DND-41 (cell line): ENCODE measurements at regions not wholly inside any gene's neighbourhood (a gene's known extent, or its start where the extent isn't known, plus 50 kb on each side); places are given as distances from the start of the nearest gene placed in this dataset.
"Not testable (repeated sequence)": the region's sequence is repeated elsewhere in the genome, so short reads cannot be mapped to it uniquely, and the experiment has no call there.

Experiments used
- ATAC-seq: fragments of 200-7000 bp; cut with Tn5 transposase; 3 replicates; pipeline ENCODE4 v1.9.1; 2021; ENCODE audit warnings: low read depth; ENCODE audit not compliant: insufficient read depth
- DNase-seq: peaks from one replicate; pipeline ENCODE4 v3.0.0-alpha.2; 2020
- H2AFZ ChIP-seq: 2 replicates; pipeline ENCODE4 v1.6.0; 2012; ENCODE audit warnings: low read depth, low read length
- H3K27ac ChIP-seq: 2 replicates; pipeline ENCODE4 v1.5.1; 2012; ENCODE audit warnings: low read length, inconsistent platforms
- H3K27me3 ChIP-seq: fragments of 200-600 bp; sonication (generic); 2 replicates; pipeline ENCODE4 v1.6.0; 2012; ENCODE audit warnings: low read length, mild to moderate bottlenecking, inconsistent platforms; ENCODE audit not compliant: insufficient read depth, poor library complexity
- H3K36me3 ChIP-seq: 2 replicates; pipeline ENCODE4 v1.5.1; 2012; ENCODE audit warnings: low read length, inconsistent platforms; ENCODE audit not compliant: insufficient read depth
- H3K4me1 ChIP-seq: 2 replicates; pipeline ENCODE4 v1.5.1; 2012; ENCODE audit warnings: mild to moderate bottlenecking, low read length; ENCODE audit not compliant: insufficient read depth
- H3K4me2 ChIP-seq: 2 replicates; pipeline ENCODE4 v1.6.0; 2012; ENCODE audit warnings: mild to moderate bottlenecking, moderate library complexity, low read length, inconsistent platforms; ENCODE audit not compliant: insufficient read depth
- H3K4me3 ChIP-seq, 2 experiments: fragments of 200-600 bp in 1 of 2; shearing (Covaris generic) in 1 of 2; 2 replicates each; pipeline ENCODE4 v1.5.1; 2012 to 2016; ENCODE audit warnings: inconsistent platforms in 2 of 2, low read length in 2 of 2, mild to moderate bottlenecking in 2 of 2, low read depth in 1 of 2, moderate library complexity in 1 of 2
- H3K79me2 ChIP-seq: 2 replicates; pipeline ENCODE4 v1.6.0; 2012; ENCODE audit warnings: low read length, inconsistent platforms; ENCODE audit not compliant: insufficient read depth
- H3K9ac ChIP-seq: 2 replicates; pipeline ENCODE4 v1.6.0; 2012; ENCODE audit warnings: low read depth, mild to moderate bottlenecking, inconsistent platforms, low read length, moderate library complexity
- H3K9me3 ChIP-seq: 2 replicates; pipeline ENCODE4 v1.5.1; 2012; ENCODE audit warnings: low read length, moderate library complexity, mild to moderate bottlenecking, inconsistent platforms; ENCODE audit not compliant: insufficient read depth, severe bottlenecking
- H4K20me1 ChIP-seq: 2 replicates; pipeline ENCODE4 v1.6.0; 2012; ENCODE audit warnings: low read length; ENCODE audit not compliant: insufficient read depth
- CTCF ChIP-seq: IDR thresholded peaks from 2 replicates; pipeline ENCODE4 v1.5.1; 2012; ENCODE audit warnings: borderline replicate concordance, low read length, moderate library complexity, mild to moderate bottlenecking; ENCODE audit not compliant: poor library complexity, severe bottlenecking; ENCODE audit errors: extremely low read depth
- EZH2 ChIP-seq: IDR thresholded peaks from 3 replicates; pipeline ENCODE4 v1.6.1; 2012; ENCODE audit warnings: borderline replicate concordance, low read depth, mild to moderate bottlenecking, moderate library complexity, low read length, inconsistent platforms; ENCODE audit not compliant: severe bottlenecking

- Histone ChIP-seq H3K36me3 (no peaks in the 10 kb centered on the region), H3K4me1 (peaks cover 17% of the 10 kb centered on the region), H3K4me3 (no peak overlapping the region), H3K9me3 (no peaks in the 10 kb centered on the region), H3K9ac (no peak overlapping the region), H3K4me2 (no peak overlapping the region), H3K79me2 (no peaks in the 10 kb centered on the region), H4K20me1 (no peaks in the 10 kb centered on the region), H3K27ac (no peak overlapping the region), H2AFZ (no peak overlapping the region), H3K27me3 (no peaks in the 10 kb centered on the region)
- no peak for ATAC-seq
- DNase-seq, result no peak
- no peak for TF ChIP-seq CTCF
- no peak for TF ChIP-seq EZH2
These were observed 85.4 kb upstream of the HIF1A start for GRCh38 chr14:61609884-61610283.

GRCh38 chr14:61610900-61611299 lies 84.4 kb upstream of the HIF1A start:
- no peak for DNase-seq
- H3K4me2 ChIP-seq, result no peak overlapping the region
- H3K27me3 ChIP-seq, result no peaks in the 10 kb centered on the region
- TF ChIP-seq CTCF (no peak), EZH2 (no peak)
- no peak overlapping the region for H3K4me3 ChIP-seq
- H3K27ac ChIP-seq, result no peak overlapping the region
- H3K9me3 ChIP-seq, result no peaks in the 10 kb centered on the region
- H4K20me1 ChIP-seq, result no peaks in the 10 kb centered on the region
- H3K36me3 ChIP-seq, result no peaks in the 10 kb centered on the region
- no peak overlapping the region for H3K9ac ChIP-seq
- no peak for ATAC-seq
- H3K4me1 ChIP-seq, result peaks cover 17% of the 10 kb centered on the region
- no peaks in the 10 kb centered on the region for H3K79me2 ChIP-seq
- H2AFZ ChIP-seq, result no peak overlapping the region

- Histone ChIP-seq H2AFZ (no peak overlapping the region), H3K4me3 (no peak overlapping the region), H3K36me3 (no peaks in the 10 kb centered on the region), H3K27me3 (no peaks in the 10 kb centered on the region), H3K79me2 (no peaks in the 10 kb centered on the region), H3K9ac (no peak overlapping the region), H3K4me1 (peaks cover 10% of the 10 kb centered on the region), H3K9me3 (no peaks in the 10 kb centered on the region), H3K4me2 (no peak overlapping the region), H4K20me1 (no peaks in the 10 kb centered on the region), H3K27ac (no peak overlapping the region)
- ATAC-seq, result no peak
- DNase-seq, result no peak
- TF ChIP-seq CTCF (no peak), EZH2 (no peak)
These were observed 83.3 kb upstream of the HIF1A start for GRCh38 chr14:61611880-61612630.

GRCh38 chr14:61613006-61613405 lies 82.3 kb upstream of the HIF1A start:
- not testable (repeated sequence) for ATAC-seq, H3K36me3 ChIP-seq, H3K9ac ChIP-seq, H3K79me2 ChIP-seq, H3K27ac ChIP-seq, DNase-seq, H3K9me3 ChIP-seq, H4K20me1 ChIP-seq, H3K4me1 ChIP-seq, H3K27me3 ChIP-seq, H3K4me3 ChIP-seq, H3K4me2 ChIP-seq, H2AFZ ChIP-seq
